Left lung (tissue), 4 donors: ENCODE measurements at regions not wholly inside any gene's neighbourhood (a gene's known extent, or its start where the extent isn't known, plus 50 kb on each side); places are given as distances from the start of the nearest gene placed in this dataset.

Experiments used
- ATAC-seq: fragments of 200-7000 bp; cut with Tn5 transposase; one replicate; pipeline ENCODE4 v1.9.1; 2020; ENCODE audit warnings: moderate library complexity
- DNase-seq, 4 donors: peaks; one replicate each; pipeline ENCODE4 v3.0.0-alpha.2; 2013 to 2020
- H3K27ac ChIP-seq, 2 donors: fragments of 200-600 bp; sonication (generic) in 1 of 2; one replicate each; pipeline versions ENCODE4 v1.5.0 to v1.8.0; 2020 to 2021
- H3K27me3 ChIP-seq, 2 donors: fragments of 200-600 bp; sonication (generic) in 1 of 2; one replicate each; pipeline versions ENCODE4 v1.5.0 to v1.8.0; 2020 to 2021
- H3K36me3 ChIP-seq, 2 donors: fragments of 200-600 bp; sonication (generic) in 1 of 2; one replicate each; pipeline versions ENCODE4 v1.5.0 to v1.8.0; 2020 to 2021
- H3K4me1 ChIP-seq, 2 donors: fragments of 200-600 bp; one replicate each; pipeline ENCODE4 v1.8.0; 2021
- H3K4me3 ChIP-seq, 2 donors: fragments of 200-600 bp; sonication (generic) in 1 of 2; one replicate each; pipeline versions ENCODE4 v1.5.0 to v1.8.0; 2020 to 2021; ENCODE audit warnings: mild to moderate bottlenecking in 1 of 2
- H3K9me3 ChIP-seq, 2 donors: fragments of 200-600 bp; sonication (generic) in 1 of 2; one replicate each; pipeline versions ENCODE4 v1.5.0 to v1.8.0; 2020 to 2021
- intact Hi-C, 2 donors: fragments of 100-400 bp; cut with DNase I; formaldehyde crosslinking; loops; one replicate each; pipeline versions ENCODE4 v1.11.2 to v1.14.2; 2022
- TF ChIP-seq, protein P1 (sequence below), 2 donors: fragments of 200-600 bp; sonication (generic) in 1 of 2; IDR thresholded peaks; one replicate each; pipeline versions ENCODE4 v1.5.0 to v1.8.0; 2021; ENCODE audit warnings: antibody characterized with exemption in 2 of 2
- donor health status: DM: no; HTN: yes; CAD: no.
- donor health status: DM: no; HTN: no; CAD: no.

DNA sequence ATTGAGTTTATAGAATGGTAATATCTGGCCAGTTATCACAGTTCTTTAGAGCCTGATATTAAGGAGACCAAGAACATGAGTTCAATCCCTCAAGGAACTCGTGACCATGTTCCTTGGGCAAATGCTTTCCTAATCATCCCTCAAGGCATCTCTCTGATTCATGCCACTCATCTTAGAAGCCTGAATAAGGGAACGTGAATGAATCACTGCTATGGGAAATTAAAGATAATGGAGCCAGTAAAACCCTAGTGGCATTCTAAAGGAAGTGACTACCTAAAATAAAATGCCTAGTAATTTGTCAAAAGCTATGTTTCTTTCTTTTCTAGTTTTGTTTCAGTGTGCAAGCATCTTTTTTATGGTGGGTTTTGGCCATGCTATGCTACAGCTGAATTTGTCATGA lies 1161.3 kb downstream of the C4orf33 start:
- intact Hi-C loops = no loop called here
- Histone ChIP-seq H3K27ac (no peak overlapping the region), H3K9me3 (no peaks in the 10 kb centered on the region), H3K4me1 (no peaks in the 10 kb centered on the region), H3K4me3 (no peak overlapping the region), H3K27me3 (no peaks in the 10 kb centered on the region), H3K36me3 (no peaks in the 10 kb centered on the region)
- TF ChIP-seq, protein P1, sequence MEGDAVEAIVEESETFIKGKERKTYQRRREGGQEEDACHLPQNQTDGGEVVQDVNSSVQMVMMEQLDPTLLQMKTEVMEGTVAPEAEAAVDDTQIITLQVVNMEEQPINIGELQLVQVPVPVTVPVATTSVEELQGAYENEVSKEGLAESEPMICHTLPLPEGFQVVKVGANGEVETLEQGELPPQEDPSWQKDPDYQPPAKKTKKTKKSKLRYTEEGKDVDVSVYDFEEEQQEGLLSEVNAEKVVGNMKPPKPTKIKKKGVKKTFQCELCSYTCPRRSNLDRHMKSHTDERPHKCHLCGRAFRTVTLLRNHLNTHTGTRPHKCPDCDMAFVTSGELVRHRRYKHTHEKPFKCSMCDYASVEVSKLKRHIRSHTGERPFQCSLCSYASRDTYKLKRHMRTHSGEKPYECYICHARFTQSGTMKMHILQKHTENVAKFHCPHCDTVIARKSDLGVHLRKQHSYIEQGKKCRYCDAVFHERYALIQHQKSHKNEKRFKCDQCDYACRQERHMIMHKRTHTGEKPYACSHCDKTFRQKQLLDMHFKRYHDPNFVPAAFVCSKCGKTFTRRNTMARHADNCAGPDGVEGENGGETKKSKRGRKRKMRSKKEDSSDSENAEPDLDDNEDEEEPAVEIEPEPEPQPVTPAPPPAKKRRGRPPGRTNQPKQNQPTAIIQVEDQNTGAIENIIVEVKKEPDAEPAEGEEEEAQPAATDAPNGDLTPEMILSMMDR (IDR thresholded peaks at IDR 0.05) = no peak
- ATAC-seq (no peak), DNase-seq (no peak)

- no peak overlapping the region for H3K27ac ChIP-seq
- peaks cover 0 to 23% of the 10 kb centered on the region in 2 donors for H3K9me3 ChIP-seq
- no peaks in the 10 kb centered on the region for H3K4me1 ChIP-seq
- no peak overlapping the region for H3K4me3 ChIP-seq
- H3K27me3 ChIP-seq = no peaks in the 10 kb centered on the region
- intact Hi-C loops = no loop called here
- ATAC-seq = no peak
- H3K36me3 ChIP-seq = no peaks in the 10 kb centered on the region
- TF ChIP-seq, protein P1 (IDR thresholded peaks at IDR 0.05) = no peak
- no peak for DNase-seq
Measured at GRCh38 chr4:130266814-130267213, 1170.9 kb downstream of the C4orf33 start.

- Histone ChIP-seq H3K27ac (no peak overlapping the region), H3K4me1 (no peaks in the 10 kb centered on the region), H3K4me3 (no peak overlapping the region), H3K36me3 (no peaks in the 10 kb centered on the region), H3K9me3 (no peaks in the 10 kb centered on the region), H3K27me3 (no peaks in the 10 kb centered on the region)
- intact Hi-C loops = no loop called here
- TF ChIP-seq, protein P1 (IDR thresholded peaks at IDR 0.05) = no peak
- ATAC-seq (no peak), DNase-seq (no peak)
Measured at GRCh38 chr4:130288576-130288975, 1192.6 kb downstream of the C4orf33 start.

DNA sequence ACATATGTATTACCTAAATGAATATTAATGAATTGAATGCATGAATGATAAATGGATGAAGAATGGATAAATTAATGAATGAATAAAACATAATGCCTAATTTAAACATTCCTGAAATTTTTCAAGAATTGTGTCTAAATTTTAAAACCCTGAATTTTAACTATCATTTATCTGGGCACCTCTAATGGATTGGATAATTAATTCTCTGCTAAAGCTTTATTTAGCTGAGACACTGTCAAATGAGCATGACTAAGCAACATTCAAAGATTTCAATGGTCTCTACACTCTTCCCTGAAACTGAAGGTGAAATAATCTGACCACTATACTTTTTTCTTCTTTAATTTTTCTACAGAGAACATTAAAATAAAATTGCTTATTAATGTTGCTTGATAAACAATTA lies 1197.7 kb downstream of the C4orf33 start:
- Histone ChIP-seq H3K4me1 (no peaks in the 10 kb centered on the region), H3K4me3 (no peak overlapping the region)
- DNase-seq = no peak

DNA sequence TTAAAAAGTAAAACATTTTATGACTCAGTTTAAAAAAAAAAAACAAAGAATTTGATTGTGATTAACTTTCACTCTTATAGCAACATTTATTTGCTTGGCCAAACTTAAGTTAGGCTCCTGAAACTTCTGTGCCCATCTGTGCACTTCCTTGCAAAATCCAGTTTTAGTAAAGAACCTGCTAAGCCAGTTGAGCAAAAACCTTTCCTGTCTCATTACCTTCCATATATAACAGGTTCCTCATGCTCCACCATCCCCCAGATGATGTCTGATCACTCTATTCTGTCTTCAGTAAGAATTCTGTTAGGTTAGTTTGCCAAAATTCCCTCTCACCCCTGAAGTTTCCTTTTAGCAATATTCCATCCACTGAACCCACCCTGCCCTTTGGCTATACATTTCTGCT lies 1200.5 kb downstream of the C4orf33 start:
- Histone ChIP-seq H3K9me3 (peaks cover 0 to 2% of the 10 kb centered on the region in 2 donors), H3K4me1 (no peaks in the 10 kb centered on the region), H3K4me3 (no peak overlapping the region), H3K27ac (no peak overlapping the region), H3K27me3 (no peaks in the 10 kb centered on the region), H3K36me3 (no peaks in the 10 kb centered on the region)
- TF ChIP-seq, protein P1 (IDR thresholded peaks at IDR 0.05) = no peak
- no peak for ATAC-seq
- peak in 1 of 4 donors; percentile 2 for DNase-seq
- intact Hi-C loops = no loop called here

More for the DNA sequence above, 1197.7 kb downstream of the C4orf33 start:
- no peaks in the 10 kb centered on the region for H3K27me3 ChIP-seq
- ATAC-seq = no peak
- H3K27ac ChIP-seq = no peak overlapping the region
- intact Hi-C loops = no loop called here
- TF ChIP-seq, protein P1 (IDR thresholded peaks at IDR 0.05) = no peak
- H3K36me3 ChIP-seq = no peaks in the 10 kb centered on the region
- H3K9me3 ChIP-seq = no peaks in the 10 kb centered on the region
